Suprapubic skin (tissue), 4 donors: ENCODE measurements at regions not wholly inside any gene's neighbourhood (a gene's known extent, or its start where the extent isn't known, plus 50 kb on each side); places are given as distances from the start of the nearest gene placed in this dataset.

Experiments
- DNase-seq, 2 donors: peaks; one replicate each; pipeline ENCODE4 v3.0.0-alpha.2; 2019; ENCODE audit warnings: low spot score in 2 of 2
- H3K27ac ChIP-seq: fragments of 200-600 bp; sonication (generic); one replicate; pipeline ENCODE4 v1.5.1; 2019
- H3K27me3 ChIP-seq: fragments of 200-600 bp; sonication (generic); one replicate; pipeline ENCODE4 v1.5.1; 2019
- H3K36me3 ChIP-seq: fragments of 200-600 bp; sonication (generic); one replicate; pipeline ENCODE4 v1.5.1; 2019
- H3K4me1 ChIP-seq: fragments of 200-600 bp; sonication (generic); one replicate; pipeline ENCODE4 v1.5.1; 2019
- H3K4me3 ChIP-seq: fragments of 200-600 bp; sonication (generic); one replicate; pipeline ENCODE4 v1.5.1; 2019; ENCODE audit warnings: mild to moderate bottlenecking
- H3K9me3 ChIP-seq: fragments of 200-600 bp; sonication (generic); one replicate; pipeline ENCODE4 v1.5.1; 2019
- EP300 ChIP-seq: sonication (generic); formaldehyde crosslinking; IDR thresholded peaks from one replicate; pipeline ENCODE4 v1.6.1; 2017; ENCODE audit warnings: antibody characterized with exemption
- POLR2A ChIP-seq, 2 donors: fragments of 450-650 bp; IDR thresholded peaks; one replicate each; pipeline ENCODE4 v1.6.1; 2017; ENCODE audit warnings: antibody characterized with exemption in 2 of 2, mild to moderate bottlenecking in 2 of 2, moderate library complexity in 2 of 2
- POLR2AphosphoS5 ChIP-seq, 3 donors: sonication (generic); formaldehyde crosslinking; IDR thresholded peaks; one replicate each; pipeline ENCODE4 v1.6.1; 2017; ENCODE audit warnings: antibody characterized with exemption in 3 of 3
- WGBS: methylation state at CpG from one replicate; pipeline ENCODE4 v1.1.5; 2018; 5-methylcytosine and 5-hydroxymethylcytosine counted together
- TF ChIP-seq, protein P1 (sequence below), 2 donors: fragments of 200-600 bp in 1 of 2; fragments of 450-650 bp in 1 of 2; sonication (generic) in 1 of 2; IDR thresholded peaks; one replicate each; pipeline ENCODE4 v1.5.1; 2016 to 2019; ENCODE audit warnings: antibody characterized with exemption in 2 of 2, mild to moderate bottlenecking in 1 of 2, moderate library complexity in 1 of 2

DNA sequence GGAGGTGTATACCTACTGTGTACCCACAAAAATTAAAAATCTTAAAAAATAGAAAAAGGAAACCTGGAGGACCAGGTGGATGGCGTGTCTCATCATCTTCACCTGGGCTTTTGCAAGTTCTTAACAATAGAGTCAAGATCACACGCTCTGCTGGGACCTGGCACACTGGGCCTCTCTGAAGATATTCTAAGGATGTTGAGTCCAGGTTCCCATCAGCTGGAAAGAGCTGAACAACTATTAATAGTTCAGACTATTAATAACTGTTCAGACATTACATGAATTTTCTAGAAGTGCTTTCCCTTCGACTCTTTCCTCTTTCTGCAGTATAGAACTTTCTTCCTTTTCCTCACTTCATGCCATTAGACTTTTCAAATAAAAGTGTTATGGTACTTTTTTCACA, 320.2 kb upstream of the IL12A start:
- DNase-seq: no peak
- WGBS: 91% methylated on average over 3 of the region's 3 CpGs

DNA sequence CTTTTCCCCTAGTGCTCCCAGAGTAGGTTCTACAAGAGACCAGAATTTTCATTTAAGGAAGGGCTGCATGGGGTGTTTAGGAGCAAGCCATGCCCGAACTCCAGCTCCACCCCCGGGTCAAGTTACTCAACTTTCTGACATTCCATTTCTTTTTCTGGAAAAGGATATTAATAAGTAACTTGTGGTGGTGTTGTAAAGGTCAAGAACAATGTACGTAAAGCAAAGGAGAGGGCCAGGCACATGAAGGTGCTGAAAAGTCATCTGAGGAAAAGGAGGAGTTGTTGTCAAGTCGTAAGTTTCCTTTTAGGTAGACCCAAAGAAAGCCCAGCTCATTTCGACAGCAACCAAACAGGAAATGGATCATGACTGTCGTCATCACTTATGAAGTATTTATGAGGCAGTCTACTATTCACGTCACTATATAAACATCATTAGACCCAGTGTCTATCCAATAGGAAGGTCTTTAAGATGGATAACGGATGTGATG, 319.6 kb upstream of the IL12A start:
- no peak overlapping the region for H3K27ac ChIP-seq
- H3K9me3 ChIP-seq: no peaks in the 10 kb centered on the region
- no peaks in the 10 kb centered on the region for H3K36me3 ChIP-seq
- WGBS: 64% methylated on average over 8 of the region's 8 CpGs
- TF ChIP-seq, protein P1, sequence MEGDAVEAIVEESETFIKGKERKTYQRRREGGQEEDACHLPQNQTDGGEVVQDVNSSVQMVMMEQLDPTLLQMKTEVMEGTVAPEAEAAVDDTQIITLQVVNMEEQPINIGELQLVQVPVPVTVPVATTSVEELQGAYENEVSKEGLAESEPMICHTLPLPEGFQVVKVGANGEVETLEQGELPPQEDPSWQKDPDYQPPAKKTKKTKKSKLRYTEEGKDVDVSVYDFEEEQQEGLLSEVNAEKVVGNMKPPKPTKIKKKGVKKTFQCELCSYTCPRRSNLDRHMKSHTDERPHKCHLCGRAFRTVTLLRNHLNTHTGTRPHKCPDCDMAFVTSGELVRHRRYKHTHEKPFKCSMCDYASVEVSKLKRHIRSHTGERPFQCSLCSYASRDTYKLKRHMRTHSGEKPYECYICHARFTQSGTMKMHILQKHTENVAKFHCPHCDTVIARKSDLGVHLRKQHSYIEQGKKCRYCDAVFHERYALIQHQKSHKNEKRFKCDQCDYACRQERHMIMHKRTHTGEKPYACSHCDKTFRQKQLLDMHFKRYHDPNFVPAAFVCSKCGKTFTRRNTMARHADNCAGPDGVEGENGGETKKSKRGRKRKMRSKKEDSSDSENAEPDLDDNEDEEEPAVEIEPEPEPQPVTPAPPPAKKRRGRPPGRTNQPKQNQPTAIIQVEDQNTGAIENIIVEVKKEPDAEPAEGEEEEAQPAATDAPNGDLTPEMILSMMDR (IDR thresholded peaks at IDR 0.05): no peak
- TF ChIP-seq EP300 (no peak), POLR2AphosphoS5 (IDR thresholded peaks at IDR 0.05) (no peak), POLR2A (IDR thresholded peaks at IDR 0.05) (no peak)
- H3K4me1 ChIP-seq: no peaks in the 10 kb centered on the region
- H3K4me3 ChIP-seq: no peak overlapping the region
- DNase-seq: no peak
- no peaks in the 10 kb centered on the region for H3K27me3 ChIP-seq

More for the DNA sequence above, 320.2 kb upstream of the IL12A start:
- H3K4me3 ChIP-seq: no peak overlapping the region
- H3K36me3 ChIP-seq: no peaks in the 10 kb centered on the region
- H3K27ac ChIP-seq: no peak overlapping the region
- H3K27me3 ChIP-seq: no peaks in the 10 kb centered on the region
- TF ChIP-seq, protein P1 (IDR thresholded peaks at IDR 0.05): no peak
- no peak for TF ChIP-seq EP300
- no peak for TF ChIP-seq POLR2AphosphoS5 (IDR thresholded peaks at IDR 0.05)
- no peak for TF ChIP-seq POLR2A (IDR thresholded peaks at IDR 0.05)
- no peaks in the 10 kb centered on the region for H3K9me3 ChIP-seq
- H3K4me1 ChIP-seq: no peaks in the 10 kb centered on the region

DNA sequence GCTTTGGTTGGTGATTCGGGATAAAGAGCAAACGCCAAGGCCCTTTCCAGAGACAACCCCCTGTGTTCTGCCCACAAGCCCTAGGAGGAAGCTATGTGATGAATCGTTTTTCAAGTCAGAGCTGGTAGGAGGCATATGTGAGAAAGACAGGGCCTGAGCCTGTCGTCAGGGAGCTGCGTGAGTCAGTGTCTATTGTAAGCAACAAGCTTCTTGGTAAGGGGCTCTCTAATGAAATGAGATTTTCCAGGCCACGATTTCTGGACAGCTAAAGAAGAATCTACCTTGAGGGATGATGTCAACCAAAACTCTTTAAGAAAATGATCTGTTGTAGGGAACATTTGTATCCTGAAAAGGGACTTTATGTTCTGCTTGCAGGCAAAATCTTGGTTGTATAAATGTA, 318.9 kb upstream of the IL12A start:
- WGBS: 60% methylated on average over 6 of the region's 6 CpGs
- no peak for DNase-seq
- Histone ChIP-seq H3K27ac (no peak overlapping the region), H3K36me3 (no peaks in the 10 kb centered on the region), H3K4me1 (no peaks in the 10 kb centered on the region), H3K4me3 (no peak overlapping the region), H3K27me3 (no peaks in the 10 kb centered on the region), H3K9me3 (no peaks in the 10 kb centered on the region)
- no peak for TF ChIP-seq POLR2AphosphoS5 (IDR thresholded peaks at IDR 0.05)
- TF ChIP-seq POLR2A (IDR thresholded peaks at IDR 0.05): no peak
- TF ChIP-seq, protein P1 (IDR thresholded peaks at IDR 0.05): no peak
- no peak for TF ChIP-seq EP300

DNA sequence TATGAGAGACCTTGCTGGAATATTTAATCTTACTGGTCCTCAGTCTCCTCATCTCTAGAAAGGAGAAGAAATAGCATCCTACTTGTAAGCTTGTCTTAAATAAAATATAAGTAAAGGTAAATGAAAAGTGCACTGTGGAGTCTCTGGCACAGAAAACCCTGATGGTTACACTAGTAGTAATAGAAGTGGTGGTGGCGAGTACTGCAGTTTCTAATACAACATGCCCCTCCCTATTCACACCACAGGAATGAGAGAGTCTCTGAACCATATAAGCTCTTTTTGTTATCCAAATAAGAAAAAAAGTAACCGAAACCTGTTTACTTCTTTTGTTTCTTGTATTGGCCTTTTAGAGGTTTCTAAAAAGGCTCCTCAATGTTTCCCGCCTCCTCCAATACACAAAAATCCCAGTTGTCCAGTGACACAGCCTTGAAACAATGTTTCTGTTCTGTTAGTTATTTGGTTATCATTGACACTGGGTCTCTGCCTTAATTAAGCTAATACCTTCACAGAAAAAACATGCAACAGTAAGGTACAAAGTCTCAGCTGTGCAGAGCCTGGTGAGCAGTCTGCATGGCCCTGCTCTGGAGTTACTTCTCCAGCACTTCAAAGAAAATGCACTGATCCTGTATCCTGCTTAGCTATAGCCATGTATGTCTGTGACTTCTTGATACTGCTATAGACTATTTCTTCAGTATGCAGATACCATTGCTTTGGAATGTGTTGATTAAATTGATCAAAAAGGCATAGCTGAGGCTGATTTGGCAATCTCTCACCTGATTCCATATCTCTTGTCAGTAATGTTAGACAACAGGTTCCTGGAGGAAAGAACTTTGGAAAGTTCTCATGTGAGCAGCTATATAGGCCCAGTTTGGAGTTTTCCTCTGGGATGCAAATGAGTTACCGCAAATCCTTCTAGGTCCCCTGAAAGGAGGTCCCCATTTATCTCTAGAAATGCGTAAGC, 315.6 kb upstream of the IL12A start:
- H3K27me3 ChIP-seq: no peaks in the 10 kb centered on the region
- no peak for DNase-seq
- 92% methylated on average over 5 of the region's 5 CpGs for WGBS
- no peaks in the 10 kb centered on the region for H3K9me3 ChIP-seq
- TF ChIP-seq EP300 (no peak), POLR2A (IDR thresholded peaks at IDR 0.05) (no peak), POLR2AphosphoS5 (IDR thresholded peaks at IDR 0.05) (no peak)
- TF ChIP-seq, protein P1 (IDR thresholded peaks at IDR 0.05): no peak
- no peaks in the 10 kb centered on the region for H3K36me3 ChIP-seq
- H3K4me3 ChIP-seq: no peak overlapping the region
- no peaks in the 10 kb centered on the region for H3K4me1 ChIP-seq
- H3K27ac ChIP-seq: no peak overlapping the region

DNA sequence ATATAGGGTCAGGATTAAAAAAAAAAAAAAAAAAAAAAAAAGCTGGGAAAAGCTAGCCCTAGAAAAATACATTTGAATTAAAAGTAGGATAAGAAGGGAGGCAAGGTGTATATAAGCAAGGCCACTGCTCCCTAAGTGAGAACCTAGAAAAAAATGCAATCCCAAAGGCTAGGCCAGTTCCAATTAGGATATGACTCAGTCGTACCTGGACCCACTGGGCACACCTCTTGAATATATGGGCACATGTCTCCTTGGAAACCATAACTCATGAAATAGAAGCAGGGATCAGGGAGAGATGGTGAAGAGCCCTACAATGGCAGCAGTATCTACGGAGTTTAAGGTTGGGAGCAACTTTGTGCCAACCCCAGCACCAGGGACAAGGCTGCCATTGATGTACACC, 314.1 kb upstream of the IL12A start:
- DNase-seq: no peak
- Histone ChIP-seq H3K9me3 (no peaks in the 10 kb centered on the region), H3K4me3 (no peak overlapping the region), H3K27ac (no peak overlapping the region), H3K27me3 (no peaks in the 10 kb centered on the region), H3K4me1 (no peaks in the 10 kb centered on the region), H3K36me3 (no peaks in the 10 kb centered on the region)
- no peak for TF ChIP-seq POLR2A (IDR thresholded peaks at IDR 0.05)
- TF ChIP-seq, protein P1 (IDR thresholded peaks at IDR 0.05): no peak
- no peak for TF ChIP-seq POLR2AphosphoS5 (IDR thresholded peaks at IDR 0.05)
- no peak for TF ChIP-seq EP300
- WGBS: 89% methylated on average over 2 of the region's 2 CpGs
